ENCODE measurements at regions not wholly inside any gene's neighbourhood (a gene's known extent, or its start where the extent isn't known, plus 50 kb on each side); places are given as distances from the start of the nearest gene placed in this dataset.

DNA sequence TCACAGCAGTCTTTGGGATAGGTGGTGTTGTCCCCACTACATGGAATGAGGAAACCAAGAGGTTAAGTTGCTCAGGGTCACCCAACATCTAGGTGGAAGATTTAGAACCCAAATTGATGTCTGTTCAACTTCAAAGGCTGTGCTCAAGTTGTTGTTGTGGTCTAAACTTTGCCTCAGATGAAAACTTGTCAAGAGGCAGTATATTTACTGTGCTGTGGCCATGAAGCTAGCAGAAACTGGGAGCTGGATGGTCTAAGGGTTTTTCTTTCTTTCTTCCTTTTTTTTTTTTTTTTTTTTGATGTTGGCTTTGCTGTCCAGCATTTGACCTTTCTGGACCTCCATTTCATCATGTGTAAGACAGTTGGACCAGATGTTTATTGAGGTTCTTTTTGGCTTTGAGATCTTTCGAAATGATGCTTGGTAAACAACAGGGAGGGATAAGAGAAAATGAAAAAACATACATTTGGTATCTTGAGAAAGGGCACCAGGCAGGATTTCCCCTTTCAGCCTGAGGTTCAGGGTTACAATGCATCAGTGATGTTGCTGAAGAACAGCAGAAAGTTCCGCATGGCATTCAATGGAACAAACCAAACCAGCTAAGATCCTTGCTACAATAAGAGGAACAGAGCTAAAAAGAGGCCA lies 166.2 kb upstream of the RPS6KA3 start:
- in situ Hi-C loops (cut with MboI; ENCODE audit: low sequenced_read_pairs, unreplicated experiment) = no loop called here
- TF ChIP-seq, protein P1, sequence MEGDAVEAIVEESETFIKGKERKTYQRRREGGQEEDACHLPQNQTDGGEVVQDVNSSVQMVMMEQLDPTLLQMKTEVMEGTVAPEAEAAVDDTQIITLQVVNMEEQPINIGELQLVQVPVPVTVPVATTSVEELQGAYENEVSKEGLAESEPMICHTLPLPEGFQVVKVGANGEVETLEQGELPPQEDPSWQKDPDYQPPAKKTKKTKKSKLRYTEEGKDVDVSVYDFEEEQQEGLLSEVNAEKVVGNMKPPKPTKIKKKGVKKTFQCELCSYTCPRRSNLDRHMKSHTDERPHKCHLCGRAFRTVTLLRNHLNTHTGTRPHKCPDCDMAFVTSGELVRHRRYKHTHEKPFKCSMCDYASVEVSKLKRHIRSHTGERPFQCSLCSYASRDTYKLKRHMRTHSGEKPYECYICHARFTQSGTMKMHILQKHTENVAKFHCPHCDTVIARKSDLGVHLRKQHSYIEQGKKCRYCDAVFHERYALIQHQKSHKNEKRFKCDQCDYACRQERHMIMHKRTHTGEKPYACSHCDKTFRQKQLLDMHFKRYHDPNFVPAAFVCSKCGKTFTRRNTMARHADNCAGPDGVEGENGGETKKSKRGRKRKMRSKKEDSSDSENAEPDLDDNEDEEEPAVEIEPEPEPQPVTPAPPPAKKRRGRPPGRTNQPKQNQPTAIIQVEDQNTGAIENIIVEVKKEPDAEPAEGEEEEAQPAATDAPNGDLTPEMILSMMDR (IDR thresholded peaks at IDR 0.05; ENCODE audit: borderline replicate concordance, control extremely low read depth, extremely low read depth, insufficient read depth, missing control alignments) = no peak

DNA sequence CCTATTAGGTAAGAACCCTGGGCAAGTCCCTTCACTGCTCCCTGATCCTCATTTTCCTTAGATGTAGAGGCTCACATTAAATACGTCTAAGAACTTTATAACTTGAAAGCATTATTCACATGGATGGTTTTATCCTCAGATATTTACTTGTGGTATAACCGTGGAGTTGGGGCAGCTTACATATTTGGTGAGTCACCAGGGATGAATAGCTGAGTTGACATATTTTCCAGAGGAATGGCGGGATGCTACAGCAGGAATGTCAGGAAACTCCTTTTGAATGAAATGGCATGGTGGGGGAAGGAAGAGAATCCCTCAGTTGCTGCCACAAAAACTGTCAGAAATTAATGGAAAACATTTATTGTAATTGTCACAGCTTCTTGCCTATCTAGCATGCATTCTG lies 165.3 kb upstream of the RPS6KA3 start:
- in situ Hi-C loops (cut with MboI; ENCODE audit: low sequenced_read_pairs, unreplicated experiment) = no loop called here
- DNase-seq (ENCODE audit: low spot score) = no peak
- TF ChIP-seq, protein P1 (IDR thresholded peaks at IDR 0.05; ENCODE audit: borderline replicate concordance, control extremely low read depth, extremely low read depth, insufficient read depth, missing control alignments) = no peak

More for the DNA sequence above, 166.2 kb upstream of the RPS6KA3 start:
- DNase-seq (ENCODE audit: low spot score) = no peak

DNA sequence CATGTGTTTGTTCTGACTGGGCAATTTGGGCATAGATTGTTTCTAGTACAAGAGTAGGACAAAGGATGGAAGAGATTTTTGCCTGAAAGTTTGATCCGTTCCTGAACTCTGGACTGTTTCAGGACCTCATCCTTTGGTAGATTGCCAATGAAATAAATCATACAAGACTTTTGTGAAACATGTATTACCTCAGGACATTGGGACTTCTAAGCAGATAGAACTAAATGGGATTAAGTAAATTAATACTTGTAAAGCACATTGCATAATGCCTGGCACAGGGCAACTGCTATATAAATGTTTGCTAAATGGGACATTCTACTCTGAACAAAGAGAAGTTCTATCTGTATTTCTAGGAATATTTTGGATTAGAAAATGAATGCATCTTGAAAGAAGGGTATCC lies 164.8 kb upstream of the RPS6KA3 start:
- in situ Hi-C loops (cut with MboI; ENCODE audit: low sequenced_read_pairs, unreplicated experiment) = no loop called here

DNA sequence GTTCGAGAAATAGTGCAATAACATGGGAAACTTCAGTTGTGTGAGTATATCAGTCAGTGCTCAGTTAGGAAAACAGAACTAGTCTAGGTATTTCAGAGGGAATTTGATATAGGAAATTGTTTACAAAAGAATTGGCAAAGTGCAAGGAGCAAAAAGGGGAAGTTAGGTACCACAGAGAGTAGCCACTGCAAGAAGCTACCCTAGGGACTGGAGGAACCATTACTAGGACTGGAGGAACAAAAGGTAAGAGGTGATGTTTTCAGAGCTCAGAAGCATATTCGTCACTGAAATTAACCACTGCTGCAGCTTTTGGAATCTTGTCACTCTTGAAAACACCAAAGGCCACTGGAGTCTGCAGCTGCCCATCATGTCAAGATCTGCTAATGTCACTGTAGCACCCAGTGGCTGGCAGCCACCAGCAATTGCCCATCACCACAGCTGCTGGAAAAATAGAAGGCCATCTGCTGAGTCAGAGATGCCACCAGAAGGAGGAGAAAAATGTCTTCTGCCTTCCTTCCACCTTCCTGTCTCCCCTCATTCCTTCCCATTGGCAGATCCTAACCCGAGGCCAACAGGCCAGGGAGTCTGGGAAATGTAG lies 160.6 kb upstream of the RPS6KA3 start:
- TF ChIP-seq, protein P1 (IDR thresholded peaks at IDR 0.05; ENCODE audit: borderline replicate concordance, control extremely low read depth, extremely low read depth, insufficient read depth, missing control alignments) = no peak
- in situ Hi-C loops (cut with MboI; ENCODE audit: low sequenced_read_pairs, unreplicated experiment) = no loop called here
- no peak for DNase-seq (ENCODE audit: low spot score)

More for the DNA sequence above, 164.8 kb upstream of the RPS6KA3 start:
- TF ChIP-seq, protein P1 (IDR thresholded peaks at IDR 0.05; ENCODE audit: borderline replicate concordance, control extremely low read depth, extremely low read depth, insufficient read depth, missing control alignments) = no peak
- no peak for DNase-seq (ENCODE audit: low spot score)

DNA sequence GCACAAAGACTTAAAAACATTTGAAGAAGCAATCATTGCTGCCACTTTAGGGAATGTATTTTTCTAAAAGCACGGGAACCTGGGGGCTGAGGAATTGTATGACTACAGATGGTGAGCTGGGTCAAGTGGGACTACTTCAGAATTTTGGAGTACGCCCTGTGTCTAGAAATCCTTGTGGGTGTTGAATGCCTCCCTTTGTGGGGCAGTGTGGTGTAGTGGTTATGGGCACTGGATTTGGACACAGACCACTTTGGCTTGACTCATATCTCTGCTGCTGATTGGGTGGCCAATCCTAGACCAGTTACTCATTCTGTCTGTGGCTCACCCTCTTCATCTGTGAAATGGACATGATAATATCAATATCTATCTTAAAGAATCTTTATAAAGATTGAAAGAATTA lies 155.0 kb upstream of the RPS6KA3 start:
- no peak for DNase-seq (ENCODE audit: low spot score)
- in situ Hi-C loops (cut with MboI; ENCODE audit: low sequenced_read_pairs, unreplicated experiment) = no loop called here
- TF ChIP-seq, protein P1 (IDR thresholded peaks at IDR 0.05; ENCODE audit: borderline replicate concordance, control extremely low read depth, extremely low read depth, insufficient read depth, missing control alignments) = no peak

DNA sequence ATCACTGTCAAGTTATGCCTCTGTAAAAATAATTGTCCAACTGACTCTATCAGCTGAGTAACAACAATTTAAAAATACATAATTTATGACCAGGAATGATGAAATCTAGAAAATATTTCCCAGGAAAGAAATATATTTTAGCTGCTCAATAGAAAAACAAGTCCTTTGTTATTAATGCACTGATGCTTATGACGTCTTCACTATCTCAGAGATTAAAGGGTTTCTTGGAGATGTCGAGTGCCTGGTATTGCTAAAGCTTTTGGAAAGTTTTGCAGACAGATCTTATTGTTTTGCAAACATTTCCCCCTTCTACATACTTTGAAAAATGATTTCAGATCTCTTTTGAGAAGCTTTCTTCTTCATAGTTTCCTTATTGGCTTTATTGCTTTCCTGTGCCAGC lies 154.6 kb upstream of the RPS6KA3 start:
- TF ChIP-seq, protein P1 (IDR thresholded peaks at IDR 0.05; ENCODE audit: borderline replicate concordance, control extremely low read depth, extremely low read depth, insufficient read depth, missing control alignments) = no peak
- no peak for DNase-seq (ENCODE audit: low spot score)
- in situ Hi-C loops (cut with MboI; ENCODE audit: low sequenced_read_pairs, unreplicated experiment) = no loop called here
